ENCODE measurements at regions not wholly inside any gene's neighbourhood (a gene's known extent, or its start where the extent isn't known, plus 50 kb on each side); places are given as distances from the start of the nearest gene placed in this dataset.

DNA sequence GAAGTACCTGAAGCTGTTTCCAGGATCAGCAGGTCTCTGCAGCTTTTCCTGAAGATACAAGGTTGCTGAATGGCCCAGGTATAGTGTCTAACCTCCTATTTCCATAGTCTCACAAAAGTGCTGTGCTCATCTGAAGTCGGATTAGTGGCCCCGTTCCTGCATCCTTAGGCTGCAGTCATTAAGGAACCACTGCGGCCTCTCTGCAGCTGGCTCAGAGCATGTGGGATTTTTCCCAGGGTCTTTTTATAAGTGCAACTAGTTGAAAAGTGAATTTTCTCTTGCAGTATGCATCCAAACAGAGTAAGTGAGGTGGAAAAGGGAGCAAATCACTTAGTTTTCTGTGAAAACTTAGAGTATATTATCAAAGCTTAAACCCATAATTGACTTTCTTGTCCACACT, 565.3 kb upstream of the NEGR1 start:
- TF ChIP-seq SUZ12 (IDR thresholded peaks at IDR 0.05; ENCODE audit: extremely low read depth, insufficient read depth, insufficient read length), result no peak
- no peak for TF ChIP-seq YY1 (IDR thresholded peaks at IDR 0.05; ENCODE audit: insufficient read depth, insufficient read length)
- TF ChIP-seq ZNF274 (IDR thresholded peaks at IDR 0.05; ENCODE audit: low read depth, low read length), result no peak

Data from NT2/D1 (cell line).